ENCODE measurements at regions not wholly inside any gene's neighbourhood (a gene's known extent, or its start where the extent isn't known, plus 50 kb on each side); places are given as distances from the start of the nearest gene placed in this dataset.

DNA sequence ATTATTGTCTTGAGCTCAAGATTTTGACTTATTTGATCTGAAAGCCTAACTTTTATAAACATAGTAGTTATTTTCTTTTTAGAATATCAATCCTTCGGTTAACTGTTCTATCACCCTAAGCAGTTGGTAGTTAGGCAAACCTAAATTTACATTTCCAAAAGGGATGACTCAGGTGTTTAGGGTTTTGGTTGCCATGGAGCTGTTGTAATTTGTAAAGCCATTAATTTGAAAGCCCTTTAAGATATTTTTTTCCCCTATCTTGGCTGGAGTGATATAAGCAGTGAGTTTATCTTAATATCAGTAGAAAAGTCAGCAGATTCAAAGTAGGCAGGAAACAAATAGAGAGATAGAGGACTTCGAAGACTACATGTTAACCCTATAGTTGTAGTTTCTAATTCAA is 1472.6 kb upstream of the CELF2 start:
- no peak overlapping the region for H3K27ac ChIP-seq (ENCODE audit: low read depth, low read length)
- no peak overlapping the region for H3K4me3 ChIP-seq (ENCODE audit: low read length)
- H3K9me3 ChIP-seq (ENCODE audit: control insufficient read depth, insufficient read depth, low read length) = no peaks in the 10 kb centered on the region
- no peaks in the 10 kb centered on the region for H3K4me1 ChIP-seq (ENCODE audit: control insufficient read depth, low read length)
- no peaks in the 10 kb centered on the region for H4K20me1 ChIP-seq (ENCODE audit: control insufficient read depth, insufficient read depth, low read depth, low read length)
- H3F3A ChIP-seq (ENCODE audit: control insufficient read depth, insufficient read depth) = no peaks in the 10 kb centered on the region
- H3K27me3 ChIP-seq (ENCODE audit: control insufficient read depth, low read length) = no peaks in the 10 kb centered on the region
- TF ChIP-seq, protein P1, sequence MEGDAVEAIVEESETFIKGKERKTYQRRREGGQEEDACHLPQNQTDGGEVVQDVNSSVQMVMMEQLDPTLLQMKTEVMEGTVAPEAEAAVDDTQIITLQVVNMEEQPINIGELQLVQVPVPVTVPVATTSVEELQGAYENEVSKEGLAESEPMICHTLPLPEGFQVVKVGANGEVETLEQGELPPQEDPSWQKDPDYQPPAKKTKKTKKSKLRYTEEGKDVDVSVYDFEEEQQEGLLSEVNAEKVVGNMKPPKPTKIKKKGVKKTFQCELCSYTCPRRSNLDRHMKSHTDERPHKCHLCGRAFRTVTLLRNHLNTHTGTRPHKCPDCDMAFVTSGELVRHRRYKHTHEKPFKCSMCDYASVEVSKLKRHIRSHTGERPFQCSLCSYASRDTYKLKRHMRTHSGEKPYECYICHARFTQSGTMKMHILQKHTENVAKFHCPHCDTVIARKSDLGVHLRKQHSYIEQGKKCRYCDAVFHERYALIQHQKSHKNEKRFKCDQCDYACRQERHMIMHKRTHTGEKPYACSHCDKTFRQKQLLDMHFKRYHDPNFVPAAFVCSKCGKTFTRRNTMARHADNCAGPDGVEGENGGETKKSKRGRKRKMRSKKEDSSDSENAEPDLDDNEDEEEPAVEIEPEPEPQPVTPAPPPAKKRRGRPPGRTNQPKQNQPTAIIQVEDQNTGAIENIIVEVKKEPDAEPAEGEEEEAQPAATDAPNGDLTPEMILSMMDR (IDR thresholded peaks at IDR 0.05; ENCODE audit: low read depth, low read length, poor library complexity, severe bottlenecking) = no peak
- TF ChIP-seq EZH2phosphoT487 (IDR thresholded peaks at IDR 0.05; ENCODE audit: borderline replicate concordance, low read length) = no peak
- H3K79me2 ChIP-seq (ENCODE audit: control insufficient read depth, low read length) = no peaks in the 10 kb centered on the region
- H3K36me3 ChIP-seq (ENCODE audit: control insufficient read depth, low read length) = no peaks in the 10 kb centered on the region
- H3K4me2 ChIP-seq (ENCODE audit: low read length) = no peak overlapping the region
- no peaks in the 10 kb centered on the region for H3K9me2 ChIP-seq (replicated peaks; ENCODE audit: control insufficient read depth, low read length)

GRCh38 chr10:9547936-9548904 is 1469.5 kb upstream of the CELF2 start:
- H3K9me3 ChIP-seq (ENCODE audit: control insufficient read depth, insufficient read depth, low read length) = no peaks in the 10 kb centered on the region
- no peak overlapping the region for H3K4me2 ChIP-seq (ENCODE audit: low read length)
- H3K4me1 ChIP-seq (ENCODE audit: control insufficient read depth, low read length) = no peaks in the 10 kb centered on the region
- TF ChIP-seq, protein P1 (IDR thresholded peaks at IDR 0.05; ENCODE audit: low read depth, low read length, poor library complexity, severe bottlenecking) = no peak
- no peak for TF ChIP-seq EZH2phosphoT487 (IDR thresholded peaks at IDR 0.05; ENCODE audit: borderline replicate concordance, low read length)
- no peaks in the 10 kb centered on the region for H3K36me3 ChIP-seq (ENCODE audit: control insufficient read depth, low read length)
- no peaks in the 10 kb centered on the region for H3K79me2 ChIP-seq (ENCODE audit: control insufficient read depth, low read length)
- H3K4me3 ChIP-seq (ENCODE audit: low read length) = no peak overlapping the region
- H4K20me1 ChIP-seq (ENCODE audit: control insufficient read depth, insufficient read depth, low read depth, low read length) = no peaks in the 10 kb centered on the region
- H3K27ac ChIP-seq (ENCODE audit: low read depth, low read length) = no peak overlapping the region
- H3F3A ChIP-seq (ENCODE audit: control insufficient read depth, insufficient read depth) = no peaks in the 10 kb centered on the region
- H3K9me2 ChIP-seq (replicated peaks; ENCODE audit: control insufficient read depth, low read length) = no peaks in the 10 kb centered on the region
- no peaks in the 10 kb centered on the region for H3K27me3 ChIP-seq (ENCODE audit: control insufficient read depth, low read length)

GRCh38 chr10:9550810-9551209 is 1466.9 kb upstream of the CELF2 start:
- Histone ChIP-seq H3K27ac (ENCODE audit: low read depth, low read length) (no peak overlapping the region), H4K20me1 (ENCODE audit: control insufficient read depth, insufficient read depth, low read depth, low read length) (no peaks in the 10 kb centered on the region), H3K4me3 (ENCODE audit: low read length) (no peak overlapping the region), H3K4me1 (ENCODE audit: control insufficient read depth, low read length) (no peaks in the 10 kb centered on the region), H3K36me3 (ENCODE audit: control insufficient read depth, low read length) (no peaks in the 10 kb centered on the region), H3F3A (ENCODE audit: control insufficient read depth, insufficient read depth) (no peaks in the 10 kb centered on the region), H3K9me3 (ENCODE audit: control insufficient read depth, insufficient read depth, low read length) (no peaks in the 10 kb centered on the region), H3K27me3 (ENCODE audit: control insufficient read depth, low read length) (no peaks in the 10 kb centered on the region), H3K9me2 (replicated peaks; ENCODE audit: control insufficient read depth, low read length) (no peaks in the 10 kb centered on the region), H3K4me2 (ENCODE audit: low read length) (no peak overlapping the region), H3K79me2 (ENCODE audit: control insufficient read depth, low read length) (no peaks in the 10 kb centered on the region)
- TF ChIP-seq EZH2phosphoT487 (IDR thresholded peaks at IDR 0.05; ENCODE audit: borderline replicate concordance, low read length) = no peak
- TF ChIP-seq, protein P1 (IDR thresholded peaks at IDR 0.05; ENCODE audit: low read depth, low read length, poor library complexity, severe bottlenecking) = no peak

All from DOHH2 (cell line).